ENCODE measurements at regions not wholly inside any gene's neighbourhood (a gene's known extent, or its start where the extent isn't known, plus 50 kb on each side); places are given as distances from the start of the nearest gene placed in this dataset.
"Not testable (repeated sequence)": the region's sequence is repeated elsewhere in the genome, so short reads cannot be mapped to it uniquely, and the experiment has no call there.

DNA sequence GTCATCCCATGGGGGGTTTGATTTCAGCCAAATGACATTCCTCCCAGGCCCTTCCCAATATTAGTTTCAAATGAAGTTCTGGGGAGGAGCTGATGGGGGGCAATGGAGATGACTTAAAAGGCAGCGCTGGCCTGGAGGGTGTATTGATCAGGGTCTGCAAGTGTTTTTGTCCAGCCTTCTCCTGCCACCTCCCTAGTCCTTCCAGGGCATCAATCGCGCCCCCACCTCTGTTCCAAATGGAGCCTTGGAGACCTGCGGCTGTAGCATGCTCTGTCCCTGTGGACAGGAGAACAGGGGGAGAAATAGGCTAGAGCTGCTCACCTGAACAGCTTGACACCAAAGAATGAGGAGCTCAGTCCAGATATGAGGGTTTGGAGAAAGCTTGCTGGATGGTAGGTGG, 386.8 kb upstream of the PODXL start:
- H3K27ac ChIP-seq: no peak overlapping the region
- H3K27me3 ChIP-seq: peaks cover 0 to 5% (median 0%) of the 10 kb centered on the region in 4 donors
- ATAC-seq: no peak
- FAIRE-seq: no peak
- intact Hi-C loops (cut with DNase I): loop anchor here in 2 of 3 donors (5.0 to 10.0 kb wide), 4 partner anchors 109 to 642 kb away; partner anchors contain the start of gene PLXNA4 (in 1 of the 2)
- no peaks in the 10 kb centered on the region for H3K4me1 ChIP-seq
- TF ChIP-seq CTCF (IDR thresholded peaks at IDR 0.05): no peak
- DNase-seq: no peak
- H3K9me3 ChIP-seq: no peaks in the 10 kb centered on the region
- no peaks in the 10 kb centered on the region for H3K36me3 ChIP-seq
- WGBS, 2 donors: 71 to 82% methylated on average over 4 of the region's 4 CpGs
- H3K4me3 ChIP-seq: no peak overlapping the region

DNA sequence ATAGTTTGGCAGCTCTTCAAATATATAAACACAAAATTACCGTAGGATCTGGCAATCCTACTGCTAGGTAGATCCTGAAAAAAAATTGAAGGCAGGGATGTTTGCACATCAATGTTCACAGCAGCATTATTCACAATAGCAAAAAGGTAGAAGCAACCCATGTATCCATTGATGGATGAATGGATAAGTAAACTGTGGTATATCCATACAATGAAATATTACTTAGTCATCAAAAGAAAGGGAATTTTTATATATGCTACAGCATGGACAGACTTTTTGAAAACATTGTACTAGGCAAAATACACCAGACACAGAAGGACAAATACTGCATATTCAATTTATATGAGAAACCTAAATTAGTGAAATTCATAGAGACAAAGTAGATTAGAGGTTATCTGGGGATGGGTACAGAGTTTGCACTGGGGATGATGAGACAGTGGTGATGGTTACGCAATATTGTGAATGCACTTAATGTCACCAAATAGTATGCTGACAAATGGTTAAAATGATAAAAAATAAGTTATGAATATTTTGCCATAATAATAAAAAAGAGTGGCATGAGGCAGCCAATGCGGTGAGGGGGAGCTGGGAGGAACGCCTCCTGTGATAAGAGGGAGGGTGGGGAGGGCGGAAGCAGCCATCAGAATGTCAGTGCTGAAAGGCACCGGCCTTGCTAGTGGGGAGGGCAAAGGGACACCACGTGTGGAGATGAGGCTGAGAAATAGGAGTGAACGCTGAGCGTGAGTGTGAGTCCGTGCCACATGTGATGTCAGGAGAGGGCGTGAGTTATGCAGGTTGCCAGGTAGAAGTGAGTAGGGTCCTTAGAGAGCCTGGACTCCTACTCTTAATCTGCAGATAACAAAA, 386.1 kb upstream of the PODXL start:
- no peak for TF ChIP-seq CTCF (IDR thresholded peaks at IDR 0.05)
- no peaks in the 10 kb centered on the region for H3K4me1 ChIP-seq
- no peaks in the 10 kb centered on the region for H3K36me3 ChIP-seq
- 76 to 77% methylated on average over 11 of the region's 11 CpGs for WGBS, 2 donors
- peaks cover 0 to 5% (median 0%) of the 10 kb centered on the region in 4 donors for H3K27me3 ChIP-seq
- ATAC-seq (no peak), FAIRE-seq (no peak), DNase-seq (no peak)
- no peak overlapping the region for H3K27ac ChIP-seq
- H3K4me3 ChIP-seq: no peak overlapping the region
- intact Hi-C loops (cut with DNase I): loop anchor here in 2 of 3 donors (5.0 to 10.0 kb wide), 4 partner anchors 110 to 642 kb away; partner anchors contain the start of gene PLXNA4 (in 1 of the 2)
- H3K9me3 ChIP-seq: no peaks in the 10 kb centered on the region

DNA sequence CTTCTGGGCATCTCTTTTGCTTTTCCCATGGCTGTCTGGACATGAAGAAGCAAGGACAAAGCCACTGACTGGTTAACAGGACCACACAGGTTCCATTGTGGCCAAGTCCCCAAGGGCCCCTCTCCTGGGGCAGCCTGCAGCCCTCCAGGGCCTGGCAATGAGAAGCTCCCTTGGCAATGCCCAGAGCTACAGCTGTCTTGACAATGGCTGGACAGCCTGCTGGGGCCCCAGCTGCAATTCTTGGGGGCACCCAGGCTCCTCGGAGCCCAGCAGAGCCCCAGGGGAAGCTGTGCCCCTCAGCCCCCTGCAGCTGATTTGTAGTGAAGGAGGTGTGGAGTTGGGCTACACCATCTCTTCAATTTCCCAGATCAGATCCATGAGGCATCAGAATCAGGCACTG, 384.9 kb upstream of the PODXL start:
- FAIRE-seq: no peak
- DNase-seq: no peak
- no peak for TF ChIP-seq CTCF (IDR thresholded peaks at IDR 0.05)
- intact Hi-C loops (cut with DNase I): loop anchor here in 2 of 3 donors (5.0 to 10.0 kb wide), 4 partner anchors 111 to 644 kb away; partner anchors contain the start of gene PLXNA4 (in 1 of the 2)
- Histone ChIP-seq H3K4me3 (no peak overlapping the region), H3K4me1 (no peaks in the 10 kb centered on the region), H3K27me3 (peaks cover 0 to 5% (median 0%) of the 10 kb centered on the region in 4 donors), H3K9me3 (no peaks in the 10 kb centered on the region), H3K27ac (no peak overlapping the region), H3K36me3 (no peaks in the 10 kb centered on the region)
- ATAC-seq: no peak
- WGBS, 2 donors: 37 to 45% methylated on average over 1 of the region's 1 CpG

GRCh38 chr7:131940621-131941165, 384.3 kb upstream of the PODXL start:
- Histone ChIP-seq H3K27me3 (peaks cover 0 to 5% (median 0%) of the 10 kb centered on the region in 4 donors), H3K4me1 (no peaks in the 10 kb centered on the region)
- intact Hi-C loops (cut with DNase I): loop anchor here in 2 of 3 donors (5.0 to 10.0 kb wide), 4 partner anchors 112 to 644 kb away; partner anchors contain the start of gene PLXNA4 (in 1 of the 2)

DNA sequence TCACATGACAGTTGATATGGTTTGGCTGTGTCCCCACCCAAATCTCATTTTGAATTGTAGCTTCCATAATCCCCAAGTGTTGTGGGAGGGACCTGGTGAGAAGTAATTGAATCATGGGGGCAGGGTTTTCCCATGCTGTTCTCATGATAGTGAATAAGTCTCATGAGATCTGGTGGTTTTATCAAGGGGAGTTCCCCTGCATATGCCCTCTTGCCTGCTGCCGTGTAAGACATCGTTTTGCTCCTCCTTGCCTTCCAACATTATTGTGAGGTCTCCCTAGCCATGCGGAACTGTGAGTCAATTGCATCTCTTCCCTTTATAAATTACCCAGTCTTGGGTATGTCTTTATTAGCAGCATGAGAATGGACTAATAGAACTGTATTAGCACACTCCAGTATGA, 382.4 kb upstream of the PODXL start:
- H3K27me3 ChIP-seq; H3K36me3 ChIP-seq; ATAC-seq; DNase-seq; FAIRE-seq; H3K4me3 ChIP-seq; H3K9me3 ChIP-seq; intact Hi-C loops (cut with DNase I); H3K4me1 ChIP-seq; H3K27ac ChIP-seq: not testable (repeated sequence)
- WGBS, 2 donors: 82 to 86% methylated on average over 3 of the region's 3 CpGs

More at GRCh38 chr7:131940621-131941165, 384.3 kb upstream of the PODXL start:
- Histone ChIP-seq H3K4me3 (no peak overlapping the region), H3K36me3 (no peaks in the 10 kb centered on the region), H3K27ac (no peak overlapping the region), H3K9me3 (no peaks in the 10 kb centered on the region)
- ATAC-seq: no peak
- FAIRE-seq: no peak
- no peak for DNase-seq
- 67 to 77% methylated on average over 4 of the region's 4 CpGs for WGBS, 2 donors
- no peak for TF ChIP-seq CTCF (IDR thresholded peaks at IDR 0.05)

Data from pancreas (tissue), 10 donors.